GM06990 (cell line): ENCODE measurements at regions not wholly inside any gene's neighbourhood (a gene's known extent, or its start where the extent isn't known, plus 50 kb on each side); places are given as distances from the start of the nearest gene placed in this dataset.

Experiments
- DNase-seq: peaks from one replicate; pipeline ENCODE4 v3.0.0-alpha.2; 2011; ENCODE audit not compliant: insufficient read length; ENCODE audit errors: extremely low read depth
- H3K27me3 ChIP-seq: replicated peaks from 2 replicates; pipeline ENCODE4 v1.6.0; 2011; ENCODE audit warnings: low read length; ENCODE audit not compliant: control insufficient read depth, insufficient read depth
- H3K36me3 ChIP-seq: 2 replicates; pipeline ENCODE4 v1.5.1; 2011; ENCODE audit warnings: low read length; ENCODE audit not compliant: control insufficient read depth, insufficient read depth
- H3K4me3 ChIP-seq: replicated peaks from 2 replicates; pipeline ENCODE4 v1.5.1; 2011; ENCODE audit warnings: low read depth, mild to moderate bottlenecking, control low read depth, low read length
- CTCF ChIP-seq: IDR thresholded peaks from 2 replicates; pipeline ENCODE4 v1.5.1; 2011; ENCODE audit warnings: low read length, control low read depth, mild to moderate bottlenecking, inconsistent platforms; ENCODE audit not compliant: insufficient read depth, poor library complexity, severe bottlenecking

- no peak for DNase-seq
- H3K4me3 ChIP-seq: no peak overlapping the region
- no peak for TF ChIP-seq CTCF
- no peaks in the 10 kb centered on the region for H3K27me3 ChIP-seq
- H3K36me3 ChIP-seq: no peaks in the 10 kb centered on the region
Measured at GRCh38 chr2:123207245-123207644, 817.8 kb upstream of the CNTNAP5 start.

- no peak overlapping the region for H3K4me3 ChIP-seq
- TF ChIP-seq CTCF: no peak
- no peaks in the 10 kb centered on the region for H3K27me3 ChIP-seq
- DNase-seq: no peak
- no peaks in the 10 kb centered on the region for H3K36me3 ChIP-seq
Measured at GRCh38 chr2:123209202-123209601, 815.9 kb upstream of the CNTNAP5 start.

GRCh38 chr2:123211181-123211580 lies 813.9 kb upstream of the CNTNAP5 start:
- no peaks in the 10 kb centered on the region for H3K27me3 ChIP-seq
- no peak for TF ChIP-seq CTCF
- no peak overlapping the region for H3K4me3 ChIP-seq
- no peak for DNase-seq
- H3K36me3 ChIP-seq: no peaks in the 10 kb centered on the region

- no peaks in the 10 kb centered on the region for H3K36me3 ChIP-seq
- no peak overlapping the region for H3K4me3 ChIP-seq
- no peak for TF ChIP-seq CTCF
- no peak for DNase-seq
- no peaks in the 10 kb centered on the region for H3K27me3 ChIP-seq
Measured at GRCh38 chr2:123245156-123245555, 779.9 kb upstream of the CNTNAP5 start.

GRCh38 chr2:123258877-123259539 lies 766.1 kb upstream of the CNTNAP5 start:
- TF ChIP-seq CTCF: no peak
- no peak for DNase-seq
- no peaks in the 10 kb centered on the region for H3K36me3 ChIP-seq
- H3K4me3 ChIP-seq: no peak overlapping the region
- H3K27me3 ChIP-seq: no peaks in the 10 kb centered on the region

- no peak for TF ChIP-seq CTCF
- no peak overlapping the region for H3K4me3 ChIP-seq
- H3K27me3 ChIP-seq: no peaks in the 10 kb centered on the region
- H3K36me3 ChIP-seq: no peaks in the 10 kb centered on the region
- no peak for DNase-seq
Measured at GRCh38 chr2:123262856-123263255, 762.2 kb upstream of the CNTNAP5 start.
